ENCODE measurements at regions not wholly inside any gene's neighbourhood (a gene's known extent, or its start where the extent isn't known, plus 50 kb on each side); places are given as distances from the start of the nearest gene placed in this dataset.

- Histone ChIP-seq H3K27ac (no peak overlapping the region), H3K4me1 (no peaks in the 10 kb centered on the region), H3K4me3 (no peak overlapping the region), H3K9me3 (peaks cover 3% of the 10 kb centered on the region; the same call in 1 of the 3 replicates), H3K4me2 (no peak overlapping the region)
- no peak for TF ChIP-seq KDM5A (IDR thresholded peaks at IDR 0.05)
- TF ChIP-seq, protein P1, sequence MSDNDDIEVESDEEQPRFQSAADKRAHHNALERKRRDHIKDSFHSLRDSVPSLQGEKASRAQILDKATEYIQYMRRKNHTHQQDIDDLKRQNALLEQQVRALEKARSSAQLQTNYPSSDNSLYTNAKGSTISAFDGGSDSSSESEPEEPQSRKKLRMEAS (IDR thresholded peaks at IDR 0.05) = no peak
- ChIA-PET CTCF (no interaction called here), POLR2A (interaction anchor here (0.5 to 0.6 kb wide), 2 partner anchors 306 to 387 kb away, joined by 3 read pairs; no protein-coding TSS in a partner anchor)
- FAIRE-seq = no peak
- no peak for ATAC-seq
- WGBS (ENCODE audit: missing lambda C conversion rate) = 66% methylated on average over 1 of the region's 1 CpG
- no peak for DNase-seq (ENCODE audit: low read depth in 1 of 2, low spot score in 1 of 2)
Measured at GRCh38 chr12:14278294-14278953, 87.1 kb upstream of the ATF7IP start.

DNA sequence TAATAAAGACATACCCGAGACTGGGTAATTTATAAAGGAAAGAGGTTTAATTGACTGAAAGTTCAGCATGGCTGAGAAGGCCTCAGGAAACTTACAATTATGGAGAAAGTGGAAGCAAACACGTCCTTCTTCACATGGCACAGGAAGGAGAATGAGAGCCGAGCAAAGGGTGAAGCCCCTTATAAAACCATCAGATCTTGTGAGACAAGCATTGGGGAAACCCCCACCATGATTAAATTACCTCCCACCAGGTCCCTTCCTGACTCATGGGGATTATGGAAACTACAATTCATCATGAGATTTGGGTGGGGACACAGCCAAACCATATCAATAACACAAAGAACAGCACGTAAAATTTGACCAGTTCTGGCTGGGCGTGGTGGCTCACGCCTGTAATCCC is 85.6 kb upstream of the ATF7IP start:
- H3K4me2 ChIP-seq = no peak overlapping the region
- no peak overlapping the region for H3K4me3 ChIP-seq
- H3K4me1 ChIP-seq = no peaks in the 10 kb centered on the region
- ChIA-PET CTCF (no interaction called here), POLR2A (no interaction called here)
- FAIRE-seq = no peak
- TF ChIP-seq RAD21 (conservative IDR thresholded peaks at IDR 0.05 in 1 of 2, IDR thresholded peaks at IDR 0.05 in 1 of 2) (no peak), KDM1A (IDR thresholded peaks at IDR 0.05; ENCODE audit: low read depth) (no peak), PBX3 (IDR thresholded peaks at IDR 0.05) (no peak)
- TF ChIP-seq, protein P2, sequence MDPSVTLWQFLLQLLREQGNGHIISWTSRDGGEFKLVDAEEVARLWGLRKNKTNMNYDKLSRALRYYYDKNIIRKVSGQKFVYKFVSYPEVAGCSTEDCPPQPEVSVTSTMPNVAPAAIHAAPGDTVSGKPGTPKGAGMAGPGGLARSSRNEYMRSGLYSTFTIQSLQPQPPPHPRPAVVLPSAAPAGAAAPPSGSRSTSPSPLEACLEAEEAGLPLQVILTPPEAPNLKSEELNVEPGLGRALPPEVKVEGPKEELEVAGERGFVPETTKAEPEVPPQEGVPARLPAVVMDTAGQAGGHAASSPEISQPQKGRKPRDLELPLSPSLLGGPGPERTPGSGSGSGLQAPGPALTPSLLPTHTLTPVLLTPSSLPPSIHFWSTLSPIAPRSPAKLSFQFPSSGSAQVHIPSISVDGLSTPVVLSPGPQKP (IDR thresholded peaks at IDR 0.05; ENCODE audit: low read depth, low read length) = no peak
- ATAC-seq = no peak
- DNase-seq (ENCODE audit: low read depth in 1 of 2, low spot score in 1 of 2) = no peak
- WGBS (ENCODE audit: missing lambda C conversion rate) = 17% methylated on average over 6 of the region's 6 CpGs
- peaks cover 3% of the 10 kb centered on the region; the same call in 1 of the 3 replicates for H3K9me3 ChIP-seq
- H3K27ac ChIP-seq = no peak overlapping the region

GRCh38 chr12:14280921-14281320 is 84.6 kb upstream of the ATF7IP start:
- DNase-seq (ENCODE audit: low read depth in 1 of 2, low spot score in 1 of 2) (no peak), FAIRE-seq (no peak), ATAC-seq (no peak)
- peaks cover 3% of the 10 kb centered on the region; the same call in 1 of the 3 replicates for H3K9me3 ChIP-seq
- ChIA-PET POLR2A (no interaction called here), CTCF (interaction anchor here (0.9 to 1.0 kb wide), 2 partner anchors 43 to 715 kb away, joined by 3 read pairs; no protein-coding TSS in a partner anchor)
- no peaks in the 10 kb centered on the region for H3K4me1 ChIP-seq
- no peak overlapping the region for H3K4me3 ChIP-seq
- TF ChIP-seq NR3C1 (IDR thresholded peaks at IDR 0.05) (no peak), EHF (CRISPR knock-in tag; IDR thresholded peaks at IDR 0.05) (no peak), CBX2 (IDR thresholded peaks at IDR 0.05; ENCODE audit: borderline replicate concordance, low read depth) (no peak), EP300 (IDR thresholded peaks at IDR 0.05) (no peak), ATOH8 (CRISPR knock-in tag; IDR thresholded peaks at IDR 0.05; ENCODE audit: low read depth) (no peak), KDM1A (IDR thresholded peaks at IDR 0.05; ENCODE audit: low read depth) (no peak), ESRRA (IDR thresholded peaks at IDR 0.05; ENCODE audit: borderline replicate concordance, low read length) (no peak), SMC3 (IDR thresholded peaks at IDR 0.05) (no peak), CEBPB (IDR thresholded peaks at IDR 0.05) (no peak), PBX3 (IDR thresholded peaks at IDR 0.05) (no peak), REST (IDR thresholded peaks at IDR 0.05) (no peak), RARB (CRISPR knock-in tag; IDR thresholded peaks at IDR 0.05) (no peak), PHF8 (IDR thresholded peaks at IDR 0.05; ENCODE audit: borderline replicate concordance, low read depth) (no peak), HEYL (CRISPR knock-in tag; IDR thresholded peaks at IDR 0.05) (no peak), EHMT2 (IDR thresholded peaks at IDR 0.05; ENCODE audit: low read depth) (no peak), HDAC2 (IDR thresholded peaks at IDR 0.05) (no peak)
- TF ChIP-seq, protein P3, sequence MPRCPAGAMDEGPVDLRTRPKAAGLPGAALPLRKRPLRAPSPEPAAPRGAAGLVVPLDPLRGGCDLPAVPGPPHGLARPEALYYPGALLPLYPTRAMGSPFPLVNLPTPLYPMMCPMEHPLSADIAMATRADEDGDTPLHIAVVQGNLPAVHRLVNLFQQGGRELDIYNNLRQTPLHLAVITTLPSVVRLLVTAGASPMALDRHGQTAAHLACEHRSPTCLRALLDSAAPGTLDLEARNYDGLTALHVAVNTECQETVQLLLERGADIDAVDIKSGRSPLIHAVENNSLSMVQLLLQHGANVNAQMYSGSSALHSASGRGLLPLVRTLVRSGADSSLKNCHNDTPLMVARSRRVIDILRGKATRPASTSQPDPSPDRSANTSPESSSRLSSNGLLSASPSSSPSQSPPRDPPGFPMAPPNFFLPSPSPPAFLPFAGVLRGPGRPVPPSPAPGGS (IDR thresholded peaks at IDR 0.05) = no peak
- 75% methylated on average over 5 of the region's 5 CpGs for WGBS (ENCODE audit: missing lambda C conversion rate)
- no peak overlapping the region for H3K27ac ChIP-seq
- H3K4me2 ChIP-seq = no peak overlapping the region
